T-helper 9 cell (primary cell): ENCODE measurements at regions not wholly inside any gene's neighbourhood (a gene's known extent, or its start where the extent isn't known, plus 50 kb on each side); places are given as distances from the start of the nearest gene placed in this dataset.

Experiments used
- DNase-seq: peaks from one replicate; pipeline ENCODE4 v3.0.0-alpha.2; 2020

- DNase-seq = no peak
These were observed 133.2 kb downstream of the AQP9 start for GRCh38 chr15:58271410-58271809.

- no peak for DNase-seq
These were observed 134.9 kb downstream of the AQP9 start for GRCh38 chr15:58273104-58273503.

- no peak for DNase-seq
These were observed 136.7 kb downstream of the AQP9 start for GRCh38 chr15:58274885-58275284.

GRCh38 chr15:58275785-58276184 lies 137.6 kb downstream of the AQP9 start:
- no peak for DNase-seq

- DNase-seq = no peak
These were observed 138.7 kb downstream of the AQP9 start for GRCh38 chr15:58276924-58277323.

- no peak for DNase-seq
These were observed 139.2 kb downstream of the AQP9 start for GRCh38 chr15:58277333-58277732.

GRCh38 chr15:58279106-58279505 lies 140.9 kb downstream of the AQP9 start:
- DNase-seq = no peak

- no peak for DNase-seq
These were observed 141.5 kb downstream of the AQP9 start for GRCh38 chr15:58279654-58280053.

GRCh38 chr15:58282060-58282708 lies 144.0 kb downstream of the AQP9 start:
- no peak for DNase-seq

- no peak for DNase-seq
These were observed 145.1 kb downstream of the AQP9 start for GRCh38 chr15:58283302-58283701.

GRCh38 chr15:58284293-58284692 lies 146.1 kb downstream of the AQP9 start:
- DNase-seq = no peak

GRCh38 chr15:58285212-58285920 lies 146.4 kb upstream of the LIPC start:
- DNase-seq = no peak

- DNase-seq = no peak
These were observed 145.9 kb upstream of the LIPC start for GRCh38 chr15:58285921-58286278.

GRCh38 chr15:58286523-58286922 lies 145.3 kb upstream of the LIPC start:
- DNase-seq = no peak

GRCh38 chr15:58287891-58288290 lies 143.9 kb upstream of the LIPC start:
- DNase-seq = no peak

- DNase-seq = no peak
These were observed 143.2 kb upstream of the LIPC start for GRCh38 chr15:58288592-58288991.

GRCh38 chr15:58291848-58292247 lies 139.9 kb upstream of the LIPC start:
- no peak for DNase-seq

- no peak for DNase-seq
These were observed 139.0 kb upstream of the LIPC start for GRCh38 chr15:58292751-58293175.

GRCh38 chr15:58293622-58294550 lies 137.9 kb upstream of the LIPC start:
- DNase-seq = no peak

GRCh38 chr15:58294681-58295254 lies 137.0 kb upstream of the LIPC start:
- no peak for DNase-seq

- DNase-seq = no peak
These were observed 136.1 kb upstream of the LIPC start for GRCh38 chr15:58295637-58296215.

GRCh38 chr15:58296276-58296675 lies 135.5 kb upstream of the LIPC start:
- no peak for DNase-seq

- DNase-seq = no peak
These were observed 134.2 kb upstream of the LIPC start for GRCh38 chr15:58297639-58298038.
